H1 (cell line): ENCODE measurements at regions not wholly inside any gene's neighbourhood (a gene's known extent, or its start where the extent isn't known, plus 50 kb on each side); places are given as distances from the start of the nearest gene placed in this dataset.

ENCODE experiments used
- CTCF ChIA-PET: fragments of 300-600 bp; sonication (Branson Sonifier 250); formaldehyde crosslinking; loops from one replicate; lab custom pipeline; 2021; ENCODE audit not compliant: partially characterized antibody; lab: Charles Lee
- POLR2A ChIA-PET: fragments of 300-600 bp; sonication (Branson Sonifier 250); formaldehyde crosslinking; loops from one replicate; lab custom pipeline; 2021; ENCODE audit warnings: inconsistent platforms; ENCODE audit not compliant: partially characterized antibody; lab: Charles Lee
- DNase-seq, 2 experiments: peaks; one replicate each; pipeline versions ENCODE4 v3.0.0 to v3.0.0-alpha.2; 2010 to 2022; ENCODE audit warnings: low spot score in 2 of 2, low read depth in 1 of 2, mixed read lengths in 1 of 2
- FAIRE-seq: peaks from 2 replicates; lab custom pipeline; 2011; peaks lifted over from hg19 to GRCh38; lab: Jason Lieb, UNC
- H2AFZ ChIP-seq: 2 replicates; pipeline ENCODE4 v1.8.1; 2012; ENCODE audit warnings: low read length, inconsistent platforms
- H2AK5ac ChIP-seq: 2 replicates; pipeline ENCODE4 v1.6.1; 2013; ENCODE audit warnings: low read depth, low read length
- H2BK120ac ChIP-seq: replicated peaks from 2 replicates; pipeline ENCODE3; 2013; ENCODE audit warnings: low read depth, low read length, inconsistent platforms
- H2BK12ac ChIP-seq: 2 replicates; pipeline ENCODE4 v1.6.1; 2013; ENCODE audit warnings: low read depth, low read length
- H2BK15ac ChIP-seq: 2 replicates; pipeline ENCODE4 v1.6.1; 2013; ENCODE audit warnings: low read length
- H2BK20ac ChIP-seq: 2 replicates; pipeline ENCODE4 v1.6.1; 2013; ENCODE audit warnings: low read length
- H2BK5ac ChIP-seq: 2 replicates; pipeline ENCODE4 v1.6.1; 2013; ENCODE audit warnings: low read depth, low read length
- H3K14ac ChIP-seq: 2 replicates; pipeline ENCODE4 v1.6.1; 2013; ENCODE audit warnings: inconsistent platforms; ENCODE audit not compliant: insufficient read length
- H3K18ac ChIP-seq: 2 replicates; pipeline ENCODE4 v1.6.1; 2013; ENCODE audit warnings: low read length; ENCODE audit errors: extremely low read depth
- H3K23ac ChIP-seq: 2 replicates; pipeline ENCODE4 v1.6.1; 2013; ENCODE audit warnings: inconsistent platforms; ENCODE audit not compliant: insufficient read length
- H3K23me2 ChIP-seq: 2 replicates; pipeline ENCODE4 v1.6.1; 2013; ENCODE audit warnings: low read depth, low read length
- H3K27ac ChIP-seq: 2 replicates; pipeline ENCODE4 v1.6.1; 2011; ENCODE audit warnings: low read depth, low read length, inconsistent platforms
- H3K27me3 ChIP-seq, 4 experiments: replicated peaks in 1 of 4; 1 replicate in 1 of 4; 2 replicates in 3 of 4; pipeline versions ENCODE4 v1.6.1 to v1.8.1; 2011 to 2013; ENCODE audit warnings: low read length in 3 of 4, mild to moderate bottlenecking in 3 of 4, inconsistent platforms in 2 of 4, mixed read lengths in 2 of 4, moderate library complexity in 1 of 4; ENCODE audit not compliant: control insufficient read depth in 3 of 4, insufficient read depth in 3 of 4; ENCODE audit errors: extremely low read depth in 1 of 4
- H3K36me3 ChIP-seq, 4 experiments: 2 replicates each; pipeline versions ENCODE4 v1.6.1 to v1.8.1; 2011 to 2013; ENCODE audit warnings: mild to moderate bottlenecking in 4 of 4, low read length in 3 of 4, moderate library complexity in 2 of 4, control low read depth in 1 of 4, inconsistent platforms in 1 of 4; ENCODE audit not compliant: insufficient read depth in 4 of 4, control insufficient read depth in 2 of 4
- H3K4ac ChIP-seq: replicated peaks from 2 replicates; pipeline ENCODE3; 2013; ENCODE audit warnings: low read length, low read depth, mixed read lengths, inconsistent platforms; ENCODE audit not compliant: insufficient read length
- H3K4me1 ChIP-seq, 4 experiments: replicated peaks in 1 of 4; 1 replicate in 1 of 4; 2 replicates in 3 of 4; pipeline versions ENCODE4 v1.6.1 to v1.8.1; 2011 to 2013; ENCODE audit warnings: low read length in 3 of 4, inconsistent platforms in 2 of 4, mixed read lengths in 1 of 4; ENCODE audit not compliant: insufficient read depth in 4 of 4, control insufficient read depth in 3 of 4
- H3K4me2 ChIP-seq, 2 experiments: 2 replicates each; pipeline versions ENCODE4 v1.6.1 to v1.8.1; 2011 to 2013; ENCODE audit warnings: low read depth in 2 of 2, low read length in 2 of 2, control low read depth in 1 of 2, inconsistent platforms in 1 of 2, mild to moderate bottlenecking in 1 of 2; ENCODE audit not compliant: insufficient read depth in 1 of 2
- H3K4me3 ChIP-seq, 4 experiments: fragments of 200-600, 300-600 bp in 1 of 4; sonication (generic), shearing (Covaris generic), sonication (Bioruptor Twin) in 1 of 4; 2 replicates each; pipeline versions ENCODE4 v1.5.1 to v1.8.1; 2011 to 2016; ENCODE audit warnings: low read length in 4 of 4, low read depth in 3 of 4, control low read depth in 2 of 4, inconsistent platforms in 2 of 4, mild to moderate bottlenecking in 2 of 4, mixed read lengths in 1 of 4, moderate library complexity in 1 of 4; ENCODE audit not compliant: insufficient read depth in 2 of 4; ENCODE audit errors: extremely low read depth in 1 of 4
- H3K56ac ChIP-seq: replicated peaks from 2 replicates; pipeline ENCODE3; 2013; ENCODE audit warnings: low read depth, mild to moderate bottlenecking, mixed read lengths, low read length, inconsistent platforms; ENCODE audit not compliant: insufficient read length
- H3K79me1 ChIP-seq: 2 replicates; pipeline ENCODE4 v1.6.1; 2013; ENCODE audit warnings: low read depth, low read length, control low read depth
- H3K79me2 ChIP-seq, 2 experiments: 2 replicates each; pipeline versions ENCODE4 v1.6.1 to v1.8.1; 2012 to 2013; ENCODE audit warnings: low read length in 2 of 2, mild to moderate bottlenecking in 2 of 2, inconsistent platforms in 1 of 2; ENCODE audit not compliant: insufficient read depth in 2 of 2, control insufficient read depth in 1 of 2
- H3K9ac ChIP-seq, 4 experiments: replicated peaks in 1 of 4; 1 replicate in 1 of 4; 2 replicates in 3 of 4; pipeline versions ENCODE4 v1.6.1 to v1.8.1; 2011 to 2013; ENCODE audit warnings: low read depth in 3 of 4, low read length in 3 of 4, control low read depth in 2 of 4, mild to moderate bottlenecking in 2 of 4, moderate library complexity in 2 of 4, inconsistent platforms in 1 of 4; ENCODE audit errors: extremely low read depth in 1 of 4
- H3K9me3 ChIP-seq, 2 experiments: 2 replicates each; pipeline versions ENCODE4 v1.6.1 to v1.8.1; 2012 to 2013; ENCODE audit warnings: mild to moderate bottlenecking in 2 of 2, moderate library complexity in 2 of 2, control low read depth in 1 of 2, inconsistent platforms in 1 of 2, low read depth in 1 of 2, low read length in 1 of 2, mixed read lengths in 1 of 2; ENCODE audit not compliant: insufficient read depth in 2 of 2
- H4K20me1 ChIP-seq, 2 experiments: replicated peaks in 1 of 2; 2 replicates each; pipeline versions ENCODE3 to v1.8.1; 2011 to 2013; ENCODE audit warnings: inconsistent platforms in 2 of 2, low read length in 2 of 2, mild to moderate bottlenecking in 1 of 2; ENCODE audit not compliant: insufficient read depth in 2 of 2, control insufficient read depth in 1 of 2
- H4K5ac ChIP-seq: 2 replicates; pipeline ENCODE4 v1.6.1; 2013; ENCODE audit warnings: low read length, low read depth, mixed read lengths, inconsistent platforms; ENCODE audit not compliant: insufficient read length
- H4K8ac ChIP-seq: 2 replicates; pipeline ENCODE4 v1.8.0; 2013; ENCODE audit warnings: mild to moderate bottlenecking, moderate library complexity, low read length, inconsistent platforms; ENCODE audit not compliant: insufficient read depth; ENCODE audit errors: extremely low read depth
- H4K91ac ChIP-seq: replicated peaks from 2 replicates; pipeline ENCODE3; 2013; ENCODE audit warnings: low read length, mixed read lengths, inconsistent platforms; ENCODE audit not compliant: insufficient read length
- CREB1 ChIP-seq: IDR thresholded peaks from 2 replicates; pipeline ENCODE4 v1.6.1; 2012; ENCODE audit warnings: inconsistent platforms
- HDAC6 ChIP-seq: IDR thresholded peaks from one replicate; pipeline ENCODE4 v1.7.1; 2012; ENCODE audit warnings: low read depth, mild to moderate bottlenecking, inconsistent platforms, low read length, moderate library complexity
- NANOG ChIP-seq: IDR thresholded peaks from 2 replicates; pipeline ENCODE4 v1.6.1; 2011; ENCODE audit warnings: low read length, low read depth, mild to moderate bottlenecking, inconsistent platforms; ENCODE audit not compliant: insufficient read depth, poor library complexity, severe bottlenecking
- POLR2AphosphoS5 ChIP-seq: IDR thresholded peaks from 2 replicates; pipeline ENCODE4 v1.6.1; 2011; ENCODE audit warnings: low read depth, low read length
- SP1 ChIP-seq: IDR thresholded peaks from 2 replicates; pipeline ENCODE4 v1.6.1; 2011; ENCODE audit warnings: low read depth, low read length
- SP2 ChIP-seq: IDR thresholded peaks from 2 replicates; pipeline ENCODE4 v1.6.1; 2012; ENCODE audit warnings: mild to moderate bottlenecking, low read length, inconsistent platforms
- SRF ChIP-seq: IDR thresholded peaks from 2 replicates; pipeline ENCODE4 v1.6.1; 2011; ENCODE audit warnings: mild to moderate bottlenecking, low read depth, low read length, moderate library complexity
- SUZ12 ChIP-seq: fragments of 200-600 bp; sonication (generic); IDR thresholded peaks from 2 replicates; pipeline ENCODE4 v1.6.1; 2012; ENCODE audit warnings: mild to moderate bottlenecking, inconsistent platforms, low read length, moderate library complexity, mixed read lengths
- YY1 ChIP-seq: IDR thresholded peaks from 2 replicates; pipeline ENCODE4 v1.6.1; 2011; ENCODE audit warnings: low read depth, mild to moderate bottlenecking, low read length
- WGBS, 2 experiments: shearing (Covaris generic) in 1 of 2; methylation state at CpG; one replicate each; pipeline versions ENCODE4 v1.1.6 to v1.1.7; 2013 to 2015; ENCODE audit warnings: low lambda C conversion rate in 2 of 2, mixed read lengths in 2 of 2, inconsistent platforms in 1 of 2, low coverage in 1 of 2, missing lambda C conversion rate in 1 of 2; ENCODE audit not compliant: insufficient replicate concordance in 2 of 2, insufficient coverage in 1 of 2, insufficient read length in 1 of 2; ENCODE audit errors: extremely low coverage in 1 of 2, missing lambda C conversion rate in 1 of 2; 5-methylcytosine and 5-hydroxymethylcytosine counted together

DNA sequence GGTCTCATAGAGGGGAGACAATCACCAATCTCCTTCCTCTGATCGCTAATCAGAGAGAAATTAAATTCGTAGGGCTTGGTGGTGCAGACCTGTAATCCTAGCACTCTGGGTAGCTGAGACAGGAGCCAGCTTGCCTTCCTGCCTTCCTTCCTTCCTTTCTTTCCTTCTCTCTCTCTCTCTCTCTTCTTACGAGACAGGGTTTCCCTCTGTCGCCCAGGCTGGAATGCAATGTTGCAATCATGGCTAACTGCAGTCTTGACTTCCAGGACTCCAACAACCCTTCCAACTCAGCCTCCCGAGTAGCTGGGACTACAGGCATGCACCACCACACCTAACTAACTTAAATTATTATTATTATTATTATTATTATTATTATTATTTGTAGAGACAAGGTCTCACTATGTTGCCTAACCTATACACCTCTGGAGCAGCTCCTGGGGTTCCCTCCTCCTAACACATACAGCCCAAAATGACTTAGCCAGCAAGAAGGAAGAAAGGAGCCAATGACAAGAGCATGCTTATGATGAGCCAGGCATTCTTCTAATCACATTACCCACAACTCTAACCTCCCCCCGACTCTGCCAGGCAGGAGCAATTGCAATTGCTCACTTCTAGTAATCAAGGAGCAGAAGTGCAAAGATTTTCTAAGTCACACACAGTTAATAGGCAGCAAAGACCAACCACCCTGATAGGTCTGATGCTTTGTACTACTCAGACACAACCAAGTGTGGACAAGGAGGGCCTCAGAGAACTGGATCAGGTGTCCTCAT lies 105.4 kb upstream of the F3 start:
- H3K14ac ChIP-seq, result no peak overlapping the region
- 86% methylated on average over 6 of the region's 6 CpGs; no CpG with 5 or more reads in 1 of the 2 experiments for WGBS, 2 experiments
- no peak overlapping the region for H3K56ac ChIP-seq
- no peak overlapping the region for H2AFZ ChIP-seq
- H2BK15ac ChIP-seq, result no peak overlapping the region
- no peak overlapping the region for H3K4me2 ChIP-seq
- ChIA-PET POLR2A (interaction anchor here (1.1 kb wide), 1 partner anchor 13 kb away, joined by 3 read pairs; no protein-coding TSS in a partner anchor), CTCF (interaction anchor here (0.7 to 1.5 kb wide), 3 partner anchors 12 to 40 kb away, joined by 3 to 4 read pairs (median 3); no protein-coding TSS in a partner anchor)
- no peak overlapping the region for H2BK20ac ChIP-seq
- H3K79me1 ChIP-seq, result no peaks in the 10 kb centered on the region
- peak overlapping the region; percentile 77; the same call in 1 of the 2 replicates for H2BK12ac ChIP-seq
- no peak overlapping the region for H2AK5ac ChIP-seq
- H3K18ac ChIP-seq, result no peak overlapping the region
- no peaks in the 10 kb centered on the region for H3K23me2 ChIP-seq
- no peak overlapping the region for H3K9ac ChIP-seq
- H4K8ac ChIP-seq, result no peak overlapping the region
- H3K27me3 ChIP-seq, result no peaks in the 10 kb centered on the region
- no peak overlapping the region for H3K4ac ChIP-seq
- no peaks in the 10 kb centered on the region for H4K20me1 ChIP-seq
- DNase-seq, result no peak
- H4K5ac ChIP-seq, result no peak overlapping the region
- H3K4me1 ChIP-seq, result peaks cover 0 to 2% (median 0%) of the 10 kb centered on the region in 4 experiments; a peak in 1 of 7 replicates
- H3K9me3 ChIP-seq, result no peaks in the 10 kb centered on the region
- H3K36me3 ChIP-seq, result no peaks in the 10 kb centered on the region
- no peak overlapping the region for H3K27ac ChIP-seq
- H2BK120ac ChIP-seq, result no peak overlapping the region
- H2BK5ac ChIP-seq, result no peak overlapping the region
- H3K4me3 ChIP-seq, result no peak overlapping the region
- H4K91ac ChIP-seq, result no peak overlapping the region
- H3K23ac ChIP-seq, result no peak overlapping the region
- FAIRE-seq, result no peak
- no peaks in the 10 kb centered on the region for H3K79me2 ChIP-seq
- TF ChIP-seq CREB1, result no peak
- TF ChIP-seq YY1, result no peak
- TF ChIP-seq SRF, result no peak
- TF ChIP-seq SUZ12, result no peak
- TF ChIP-seq NANOG, result no peak
- TF ChIP-seq POLR2AphosphoS5, result no peak
- no peak for TF ChIP-seq SP2
- no peak for TF ChIP-seq HDAC6
- TF ChIP-seq SP1, result no peak
